HCT116 (cell line): ENCODE measurements at regions not wholly inside any gene's neighbourhood (a gene's known extent, or its start where the extent isn't known, plus 50 kb on each side); places are given as distances from the start of the nearest gene placed in this dataset.

Source experiments
- ATAC-seq: fragments of 200-7000 bp; cut with Tn5 transposase; 2 replicates; pipeline ENCODE4 v1.9.1; 2020; ENCODE audit warnings: mild to moderate bottlenecking, moderate library complexity
- BruUV-seq: library from RNA; stranded (reverse); fragments of 400-500 nt; replicated peaks from 2 replicates; lab custom pipeline; 2021; lab: Mats Ljungman, UMichigan
- CTCF ChIA-PET: fragments of 300-600 bp; sonication (Branson Sonifier 250); formaldehyde crosslinking; loops from one replicate; lab custom pipeline; 2021; ENCODE audit warnings: antibody characterized with exemption; lab: Charles Lee
- POLR2A ChIA-PET: fragments of 300-600, 350-600 bp; sonication (Branson Sonifier 250); formaldehyde crosslinking; loops from one replicate; lab custom pipeline; 2021; ENCODE audit warnings: antibody characterized with exemption; lab: Charles Lee
- RAD21 ChIA-PET, 2 experiments: fragments of 300-600 bp; sonication (Branson Sonifier 250); formaldehyde crosslinking; loops; one replicate each; lab custom pipeline; 2023; ENCODE audit warnings: low total read pairs in 2 of 2; ENCODE audit not compliant: uncharacterized antibody in 2 of 2, unreplicated experiment in 2 of 2, low non-redundant PET in 1 of 2; lab: Charles Lee
- DNase-seq: peaks from one replicate; pipeline ENCODE4 v3.0.0-alpha.2; 2010; ENCODE audit warnings: low read depth, low spot score
- H2AFZ ChIP-seq: fragments of 200-600 bp; shearing (Covaris generic), sonication (generic); 2 replicates; pipeline ENCODE4 v1.6.1; 2017; ENCODE audit warnings: low read depth, mixed run types, mixed read lengths, antibody characterized with exemption, low read length; ENCODE audit not compliant: poor library complexity, severe bottlenecking
- H3K27ac ChIP-seq: 2 replicates; pipeline ENCODE4 v1.5.1; 2012; ENCODE audit warnings: low read depth, low read length
- H3K27me3 ChIP-seq: fragments of 200-600 bp; sonication (generic); 2 replicates; pipeline ENCODE4 v1.6.1; 2016; ENCODE audit warnings: mixed run types, low read length, mixed read lengths; ENCODE audit not compliant: insufficient read depth
- H3K36me3 ChIP-seq, 2 experiments: fragments of 200-500 bp in 1 of 2; fragments of 200-600 bp in 1 of 2; sonication (Bioruptor generic) in 1 of 2; sonication (generic) in 1 of 2; 2 replicates each; pipeline versions ENCODE4 v1.5.1 to v1.6.1; 2014 to 2016; ENCODE audit warnings: low read length in 2 of 2, inconsistent platforms in 1 of 2, mixed read lengths in 1 of 2, mixed run types in 1 of 2; ENCODE audit not compliant: insufficient read depth in 2 of 2, control insufficient read depth in 1 of 2
- H3K4me1 ChIP-seq, 2 experiments: fragments of 200-600 bp in 1 of 2; sonication (generic) in 1 of 2; 2 replicates each; pipeline versions ENCODE4 v1.5.1 to v1.6.1; 2012 to 2017; ENCODE audit warnings: low read length in 2 of 2, inconsistent platforms in 1 of 2, mild to moderate bottlenecking in 1 of 2, mixed read lengths in 1 of 2, mixed run types in 1 of 2, moderate library complexity in 1 of 2; ENCODE audit not compliant: insufficient read depth in 2 of 2, control insufficient read depth in 1 of 2
- H3K4me2 ChIP-seq: fragments of 200-600 bp; sonication (generic); 2 replicates; pipeline ENCODE4 v1.6.1; 2017; ENCODE audit warnings: mixed run types, low read length, mixed read lengths
- H3K4me3 ChIP-seq, 2 experiments: fragments of 200-600 bp in 1 of 2; sonication (generic) in 1 of 2; replicated peaks in 1 of 2; 2 replicates each; pipeline ENCODE4 v1.5.1; 2011 to 2016; ENCODE audit warnings: low read length in 2 of 2, control low read depth in 1 of 2, low read depth in 1 of 2, mild to moderate bottlenecking in 1 of 2, mixed read lengths in 1 of 2, mixed run types in 1 of 2
- H3K79me2 ChIP-seq: fragments of 200-600 bp; sonication (generic); 2 replicates; pipeline ENCODE4 v1.6.1; 2017; ENCODE audit warnings: mild to moderate bottlenecking, mixed run types, low read length, moderate library complexity, mixed read lengths; ENCODE audit not compliant: insufficient read depth
- H3K9ac ChIP-seq: fragments of 200-600 bp; sonication (generic); 2 replicates; pipeline ENCODE4 v1.6.1; 2016; ENCODE audit warnings: low read length, mixed read lengths
- H3K9me2 ChIP-seq: fragments of 200-600 bp; sonication (generic), shearing (Covaris generic); 2 replicates; pipeline ENCODE4 v1.6.1; 2017; ENCODE audit warnings: mixed run types, mild to moderate bottlenecking, moderate library complexity; ENCODE audit not compliant: insufficient read depth
- H3K9me3 ChIP-seq, 2 experiments: fragments of 200-500 bp in 1 of 2; fragments of 200-600 bp in 1 of 2; sonication (Bioruptor generic) in 1 of 2; sonication (generic) in 1 of 2; 2 replicates each; pipeline ENCODE4 v1.6.1; 2014 to 2017; ENCODE audit warnings: low read length in 2 of 2, mixed read lengths in 2 of 2, inconsistent platforms in 1 of 2, low read depth in 1 of 2, mild to moderate bottlenecking in 1 of 2, mixed run types in 1 of 2, moderate library complexity in 1 of 2; ENCODE audit not compliant: control insufficient read depth in 1 of 2, insufficient read depth in 1 of 2
- H4K20me1 ChIP-seq: fragments of 200-600 bp; sonication (generic), shearing (Covaris generic); 2 replicates; pipeline ENCODE4 v1.6.1; 2017; ENCODE audit warnings: mixed run types, mild to moderate bottlenecking, moderate library complexity; ENCODE audit not compliant: insufficient read depth
- CBX3 ChIP-seq: IDR thresholded peaks from 2 replicates; pipeline ENCODE4 v1.6.1; 2012; ENCODE audit warnings: low read depth
- CEBPB ChIP-seq: IDR thresholded peaks from 2 replicates; pipeline ENCODE4 v1.6.1; 2012; ENCODE audit warnings: low read depth
- CTCF ChIP-seq, 3 experiments: fragments of 200-600 bp in 1 of 3; sonication (generic) in 1 of 3; IDR thresholded peaks in 2 of 3; conservative IDR thresholded peaks in 1 of 3; 2 replicates each; pipeline ENCODE4 v1.5.1; 2012 to 2017; ENCODE audit warnings: low read depth in 2 of 3, low read length in 2 of 3, antibody characterized with exemption in 1 of 3, borderline replicate concordance in 1 of 3, control low read depth in 1 of 3, mild to moderate bottlenecking in 1 of 3, mixed read lengths in 1 of 3, mixed run types in 1 of 3, moderate library complexity in 1 of 3; ENCODE audit not compliant: insufficient read depth in 1 of 3
- EGR1 ChIP-seq: IDR thresholded peaks from 2 replicates; pipeline ENCODE4 v1.6.1; 2012; ENCODE audit warnings: low read depth
- EZH2 ChIP-seq: fragments of 200-600 bp; sonication (generic); IDR thresholded peaks from 2 replicates; pipeline ENCODE4 v1.6.1; 2017; ENCODE audit warnings: antibody characterized with exemption, mixed run types
- FOSL1 ChIP-seq: IDR thresholded peaks from 2 replicates; pipeline ENCODE4 v1.6.1; 2012; ENCODE audit warnings: low read depth
- POLR2AphosphoS5 ChIP-seq: IDR thresholded peaks from 2 replicates; pipeline ENCODE4 v1.6.1; 2011; ENCODE audit warnings: mild to moderate bottlenecking, low read depth, low read length, moderate library complexity
- RAD21 ChIP-seq: IDR thresholded peaks from 2 replicates; pipeline ENCODE4 v1.6.1; 2012; ENCODE audit warnings: low read depth, mild to moderate bottlenecking
- SP1 ChIP-seq: IDR thresholded peaks from 2 replicates; pipeline ENCODE4 v1.6.1; 2012; ENCODE audit warnings: low read depth
- TCF7L2 ChIP-seq: IDR thresholded peaks from 2 replicates; pipeline ENCODE4 v1.7.0; 2011; ENCODE audit warnings: borderline replicate concordance, inconsistent platforms; ENCODE audit not compliant: insufficient read depth, insufficient read length; ENCODE audit errors: extremely low read depth
- ZBTB33 ChIP-seq: IDR thresholded peaks from 2 replicates; pipeline ENCODE4 v1.6.1; 2011; ENCODE audit warnings: mild to moderate bottlenecking, low read length, moderate library complexity; ENCODE audit not compliant: insufficient replicate concordance; ENCODE audit errors: extremely low read depth
- ZFX ChIP-seq: fragments of 450-650 bp; IDR thresholded peaks from 2 replicates; pipeline ENCODE4 v1.6.1; 2017
- ZNF274 ChIP-seq: fragments of 200-500 bp; sonication (Bioruptor generic); IDR thresholded peaks from 2 replicates; pipeline ENCODE4 v1.6.1; 2014; ENCODE audit warnings: mild to moderate bottlenecking, low read depth, low read length, inconsistent platforms
- intact Hi-C: fragments of 100-400 bp; cut with micrococcal nuclease; formaldehyde crosslinking; loops from 2 replicates; pipeline ENCODE4 v1.10.0; 2022
- TF ChIP-seq, protein P1 (sequence below): IDR thresholded peaks from 2 replicates; pipeline ENCODE4 v1.6.1; 2012
- TF ChIP-seq, protein P2 (sequence below): IDR thresholded peaks from 2 replicates; pipeline ENCODE4 v1.6.1; 2012

DNA sequence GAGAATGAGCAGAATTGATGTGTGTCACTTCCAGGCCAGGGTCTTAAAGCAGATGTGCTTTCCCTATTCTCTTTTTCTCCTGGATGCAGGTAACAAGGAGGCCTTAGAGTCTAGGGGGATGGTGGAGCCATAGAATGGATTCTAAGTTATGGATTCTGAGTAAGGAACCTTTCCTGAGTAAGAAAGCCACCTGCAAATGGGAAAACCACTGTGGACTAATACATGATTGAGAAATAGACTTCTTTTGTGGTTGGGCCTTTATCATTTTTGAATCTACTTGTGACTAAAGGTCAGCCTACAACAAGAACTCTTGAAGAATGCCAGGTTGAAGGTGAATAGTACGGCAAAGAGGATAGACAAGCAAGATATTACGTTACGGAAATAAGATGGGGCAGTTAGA is 116.1 kb downstream of the CDC7 start:
- TF ChIP-seq EGR1: no peak
- no peak for TF ChIP-seq ZNF274
- TF ChIP-seq ZFX: no peak
- TF ChIP-seq CBX3: no peak
- TF ChIP-seq POLR2AphosphoS5: no peak
- TF ChIP-seq TCF7L2: no peak
- ChIA-PET RAD21 (no interaction called here), POLR2A (no interaction called here), CTCF (no interaction called here)
- no peak overlapping the region for H3K9ac ChIP-seq
- no peaks in the 10 kb centered on the region for H3K9me3 ChIP-seq
- no peak for ATAC-seq
- H3K36me3 ChIP-seq: no peaks in the 10 kb centered on the region
- H2AFZ ChIP-seq: no peak overlapping the region
- no peaks in the 10 kb centered on the region for H4K20me1 ChIP-seq
- H3K9me2 ChIP-seq: no peaks in the 10 kb centered on the region
- H3K4me3 ChIP-seq: no peak overlapping the region
- no peak for DNase-seq
- H3K27ac ChIP-seq: no peak overlapping the region
- H3K27me3 ChIP-seq: no peaks in the 10 kb centered on the region
- peaks cover 5 to 25% of the 10 kb centered on the region in 2 experiments for H3K4me1 ChIP-seq
- no TSS peak for BruUV-seq
- intact Hi-C loops: loop anchor here (2.0 to 5.0 kb wide), 2 partner anchors 271 to 310 kb away; partner anchors contain the start of gene TGFBR3
- no peaks in the 10 kb centered on the region for H3K79me2 ChIP-seq
- no peak overlapping the region for H3K4me2 ChIP-seq

GRCh38 chr1:91617285-91617765 is 116.7 kb downstream of the CDC7 start:
- RAD21 ChIA-PET: no interaction called here
- no peaks in the 10 kb centered on the region for H3K36me3 ChIP-seq
- H4K20me1 ChIP-seq: no peaks in the 10 kb centered on the region
- H3K27me3 ChIP-seq: no peaks in the 10 kb centered on the region
- POLR2A ChIA-PET: no interaction called here
- no peak for TF ChIP-seq FOSL1
- peak; percentile 69 for TF ChIP-seq CEBPB
- TF ChIP-seq, protein P1, sequence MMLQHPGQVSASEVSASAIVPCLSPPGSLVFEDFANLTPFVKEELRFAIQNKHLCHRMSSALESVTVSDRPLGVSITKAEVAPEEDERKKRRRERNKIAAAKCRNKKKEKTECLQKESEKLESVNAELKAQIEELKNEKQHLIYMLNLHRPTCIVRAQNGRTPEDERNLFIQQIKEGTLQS: no peak
- TF ChIP-seq RAD21: peak; percentile 71
- no peak for TF ChIP-seq EZH2
- no peak for TF ChIP-seq SP1
- TF ChIP-seq CTCF (IDR thresholded peaks at IDR 0.05 in 2 of 3, conservative IDR thresholded peaks at IDR 0.05 in 1 of 3; ENCODE audit: borderline replicate concordance in 1 of 3, insufficient read depth in 1 of 3, low read depth in 2 of 3, low read length in 2 of 3): peak; percentile 46 to 91 (median 48)
- no peak for TF ChIP-seq ZBTB33
- TF ChIP-seq, protein P2, sequence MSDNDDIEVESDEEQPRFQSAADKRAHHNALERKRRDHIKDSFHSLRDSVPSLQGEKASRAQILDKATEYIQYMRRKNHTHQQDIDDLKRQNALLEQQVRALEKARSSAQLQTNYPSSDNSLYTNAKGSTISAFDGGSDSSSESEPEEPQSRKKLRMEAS: no peak
- no peak overlapping the region for H3K27ac ChIP-seq
- no TSS peak for BruUV-seq
- intact Hi-C loops: loop anchor here (2.0 to 5.0 kb wide), 2 partner anchors 270 to 309 kb away; partner anchors contain the start of gene TGFBR3
- H3K4me1 ChIP-seq: peaks cover 5 to 20% of the 10 kb centered on the region in 2 experiments
- no peak overlapping the region for H3K4me3 ChIP-seq
- ATAC-seq: peak; percentile 84
- H3K79me2 ChIP-seq: no peaks in the 10 kb centered on the region
- H3K9me2 ChIP-seq: no peaks in the 10 kb centered on the region
- CTCF ChIA-PET: no interaction called here
- H2AFZ ChIP-seq: no peak overlapping the region
- DNase-seq: no peak
- H3K9ac ChIP-seq: no peak overlapping the region
- H3K9me3 ChIP-seq: no peaks in the 10 kb centered on the region
- H3K4me2 ChIP-seq: no peak overlapping the region
